Fibroblast of lung (primary cell): ENCODE measurements at regions not wholly inside any gene's neighbourhood (a gene's known extent, or its start where the extent isn't known, plus 50 kb on each side); places are given as distances from the start of the nearest gene placed in this dataset.

Source experiments
- DNase-seq, 2 donors: peaks; one replicate each; pipeline versions ENCODE4 v3.0.0 to v3.0.0-alpha.2; 2010; ENCODE audit warnings: low read depth in 2 of 2
- H2AFZ ChIP-seq: 2 replicates; pipeline ENCODE4 v1.5.1; 2012; ENCODE audit warnings: low read length, control low read depth, inconsistent platforms
- H3K27ac ChIP-seq: 2 replicates; pipeline ENCODE4 v1.5.1; 2011; ENCODE audit warnings: low read length, control low read depth; ENCODE audit not compliant: insufficient read depth
- H3K27me3 ChIP-seq: 2 replicates; pipeline ENCODE4 v1.5.1; 2011; ENCODE audit warnings: mild to moderate bottlenecking, low read length; ENCODE audit not compliant: control insufficient read depth, insufficient read depth
- H3K36me3 ChIP-seq: 2 replicates; pipeline ENCODE4 v1.5.1; 2011; ENCODE audit warnings: low read length; ENCODE audit not compliant: control insufficient read depth, insufficient read depth
- H3K4me1 ChIP-seq: 2 replicates; pipeline ENCODE4 v1.5.1; 2011; ENCODE audit warnings: low read length; ENCODE audit not compliant: control insufficient read depth, insufficient read depth; ENCODE audit errors: extremely low read depth
- H3K4me2 ChIP-seq: 2 replicates; pipeline ENCODE4 v1.5.1; 2011; ENCODE audit warnings: low read length, control low read depth; ENCODE audit not compliant: insufficient read depth; ENCODE audit errors: extremely low read depth
- H3K4me3 ChIP-seq, 4 experiments: fragments of 200-600 bp in 1 of 4; sonication (generic) in 1 of 4; replicated peaks in 1 of 4; 2 replicates each; pipeline ENCODE4 v1.5.1; 2011 to 2016; ENCODE audit warnings: low read length in 4 of 4, low read depth in 3 of 4, mild to moderate bottlenecking in 3 of 4, control low read depth in 2 of 4, inconsistent platforms in 1 of 4, mixed read lengths in 1 of 4; ENCODE audit not compliant: insufficient read depth in 1 of 4; ENCODE audit errors: control extremely low read depth in 1 of 4
- H3K79me2 ChIP-seq: 2 replicates; pipeline ENCODE4 v1.5.1; 2012; ENCODE audit warnings: mild to moderate bottlenecking, low read length, inconsistent platforms; ENCODE audit not compliant: control insufficient read depth, insufficient read depth
- H3K9ac ChIP-seq: 2 replicates; pipeline ENCODE4 v1.5.1; 2011; ENCODE audit warnings: mild to moderate bottlenecking, low read length, control low read depth; ENCODE audit not compliant: insufficient read depth
- H3K9me3 ChIP-seq: 2 replicates; pipeline ENCODE4 v1.5.1; 2012; ENCODE audit warnings: low read depth, low read length; ENCODE audit not compliant: control insufficient read depth, insufficient read depth
- H4K20me1 ChIP-seq: 2 replicates; pipeline ENCODE4 v1.5.1; 2011; ENCODE audit warnings: low read length; ENCODE audit not compliant: control insufficient read depth, insufficient read depth; ENCODE audit errors: extremely low read depth
- CTCF ChIP-seq, 2 donors: IDR thresholded peaks in 1 of 2; conservative IDR thresholded peaks in 1 of 2; 1 replicate in 1 of 2; 2 replicates in 1 of 2; pipeline ENCODE4 v1.5.1; 2011 to 2012; ENCODE audit warnings: low read length in 2 of 2, control low read depth in 1 of 2, inconsistent platforms in 1 of 2, low read depth in 1 of 2, mild to moderate bottlenecking in 1 of 2
- EZH2 ChIP-seq: IDR thresholded peaks from 2 replicates; pipeline ENCODE4 v1.5.1; 2012; ENCODE audit warnings: low read length, control low read depth, mild to moderate bottlenecking; ENCODE audit errors: missing control alignments

GRCh38 chr9:19689328-19690101 lies 99.3 kb downstream of the SLC24A2 start:
- DNase-seq: peak in 1 of 2 donors; percentile 2
- no peak overlapping the region for H3K4me3 ChIP-seq

GRCh38 chr9:19683715-19684114 lies 105.1 kb downstream of the SLC24A2 start:
- no peak for DNase-seq
- Histone ChIP-seq H3K4me3 (no peak overlapping the region), H4K20me1 (no peaks in the 10 kb centered on the region), H2AFZ (no peak overlapping the region), H3K79me2 (no peaks in the 10 kb centered on the region), H3K27ac (no peak overlapping the region), H3K9me3 (no peaks in the 10 kb centered on the region), H3K9ac (no peak overlapping the region), H3K36me3 (no peaks in the 10 kb centered on the region), H3K27me3 (no peaks in the 10 kb centered on the region), H3K4me2 (no peak overlapping the region), H3K4me1 (no peaks in the 10 kb centered on the region)
- no peak for TF ChIP-seq CTCF (conservative IDR thresholded peaks at IDR 0.05 in 1 of 2, IDR thresholded peaks at IDR 0.05 in 1 of 2; ENCODE audit: low read depth in 1 of 2, low read length in 2 of 2)
- TF ChIP-seq EZH2: no peak

More at GRCh38 chr9:19689328-19690101, 99.3 kb downstream of the SLC24A2 start:
- Histone ChIP-seq H2AFZ (no peak overlapping the region), H3K79me2 (no peaks in the 10 kb centered on the region), H3K4me2 (no peak overlapping the region), H3K9ac (no peak overlapping the region), H3K4me1 (no peaks in the 10 kb centered on the region), H3K27me3 (no peaks in the 10 kb centered on the region), H3K9me3 (no peaks in the 10 kb centered on the region), H4K20me1 (no peaks in the 10 kb centered on the region), H3K27ac (no peak overlapping the region), H3K36me3 (no peaks in the 10 kb centered on the region)
- TF ChIP-seq EZH2 (no peak), CTCF (conservative IDR thresholded peaks at IDR 0.05 in 1 of 2, IDR thresholded peaks at IDR 0.05 in 1 of 2; ENCODE audit: low read depth in 1 of 2, low read length in 2 of 2) (no peak)

- Histone ChIP-seq H3K9ac (no peak overlapping the region), H3K4me1 (no peaks in the 10 kb centered on the region), H3K9me3 (no peaks in the 10 kb centered on the region), H3K27me3 (no peaks in the 10 kb centered on the region), H2AFZ (no peak overlapping the region), H3K36me3 (no peaks in the 10 kb centered on the region), H3K79me2 (no peaks in the 10 kb centered on the region), H3K27ac (no peak overlapping the region), H3K4me2 (no peak overlapping the region), H3K4me3 (no peak overlapping the region), H4K20me1 (no peaks in the 10 kb centered on the region)
- TF ChIP-seq EZH2: no peak
- TF ChIP-seq CTCF (conservative IDR thresholded peaks at IDR 0.05 in 1 of 2, IDR thresholded peaks at IDR 0.05 in 1 of 2; ENCODE audit: low read depth in 1 of 2, low read length in 2 of 2): no peak
- DNase-seq: no peak
Measured at GRCh38 chr9:19682397-19682796, 106.4 kb downstream of the SLC24A2 start.
